Loucy (cell line): ENCODE measurements at regions not wholly inside any gene's neighbourhood (a gene's known extent, or its start where the extent isn't known, plus 50 kb on each side); places are given as distances from the start of the nearest gene placed in this dataset.

Source experiments
- CTCF ChIP-seq: fragments of 200-600 bp; sonication (generic); conservative IDR thresholded peaks from 2 replicates; pipeline ENCODE4 v1.5.1; 2014; ENCODE audit warnings: mild to moderate bottlenecking, antibody characterized with exemption, low read length
- EZH2phosphoT487 ChIP-seq: fragments of 200-600 bp; IDR thresholded peaks from 2 replicates; pipeline ENCODE4 v1.6.1; 2018; ENCODE audit warnings: antibody characterized with exemption, mild to moderate bottlenecking, moderate library complexity, borderline replicate concordance

- 0 out of 2 replicates have a peak, but pooled peaks have one; percentile 17 for TF ChIP-seq CTCF
- no peak for TF ChIP-seq EZH2phosphoT487
These were observed 390.9 kb downstream of the MMUT start for GRCh38 chr6:49072146-49072545.
